ENCODE measurements at regions not wholly inside any gene's neighbourhood (a gene's known extent, or its start where the extent isn't known, plus 50 kb on each side); places are given as distances from the start of the nearest gene placed in this dataset.

GRCh38 chr9:89718651-89719050 lies 113.8 kb downstream of the GADD45G start:
- Histone ChIP-seq H3K27me3 (ENCODE audit: control insufficient read depth, insufficient read depth, low read length, poor library complexity, severe bottlenecking) (no peaks in the 10 kb centered on the region), H3K36me3 (ENCODE audit: control insufficient read depth, insufficient read depth, low read length) (no peaks in the 10 kb centered on the region), H3K9me3 (ENCODE audit: control insufficient read depth, low read length) (no peaks in the 10 kb centered on the region), H3K4me3 (ENCODE audit: insufficient read depth, low read depth, low read length) (no peak overlapping the region), H3K27ac (ENCODE audit: insufficient read depth, low read depth, low read length, poor library complexity, severe bottlenecking) (no peak overlapping the region), H3K4me1 (ENCODE audit: control insufficient read depth, insufficient read depth, low read length) (no peaks in the 10 kb centered on the region)
- 92 to 96% methylated on average over 4 of the region's 4 CpGs for WGBS, 2 experiments

- Histone ChIP-seq H3K27me3 (ENCODE audit: control insufficient read depth, insufficient read depth, low read length, poor library complexity, severe bottlenecking) (no peaks in the 10 kb centered on the region), H3K4me1 (ENCODE audit: control insufficient read depth, insufficient read depth, low read length) (no peaks in the 10 kb centered on the region), H3K4me3 (ENCODE audit: insufficient read depth, low read depth, low read length) (no peak overlapping the region), H3K36me3 (ENCODE audit: control insufficient read depth, insufficient read depth, low read length) (no peaks in the 10 kb centered on the region), H3K27ac (ENCODE audit: insufficient read depth, low read depth, low read length, poor library complexity, severe bottlenecking) (no peak overlapping the region), H3K9me3 (ENCODE audit: control insufficient read depth, low read length) (no peaks in the 10 kb centered on the region)
- WGBS, 2 experiments: 89 to 93% methylated on average over 4 of the region's 4 CpGs
These were observed 114.4 kb downstream of the GADD45G start for GRCh38 chr9:89719202-89719601.

GRCh38 chr9:89720696-89721175 lies 115.9 kb downstream of the GADD45G start:
- no peak overlapping the region for H3K27ac ChIP-seq (ENCODE audit: insufficient read depth, low read depth, low read length, poor library complexity, severe bottlenecking)
- 91 to 96% methylated on average over 4 of the region's 4 CpGs for WGBS, 2 experiments
- H3K36me3 ChIP-seq (ENCODE audit: control insufficient read depth, insufficient read depth, low read length): no peaks in the 10 kb centered on the region
- no peaks in the 10 kb centered on the region for H3K27me3 ChIP-seq (ENCODE audit: control insufficient read depth, insufficient read depth, low read length, poor library complexity, severe bottlenecking)
- no peak overlapping the region for H3K4me3 ChIP-seq (ENCODE audit: insufficient read depth, low read depth, low read length)
- no peaks in the 10 kb centered on the region for H3K4me1 ChIP-seq (ENCODE audit: control insufficient read depth, insufficient read depth, low read length)
- H3K9me3 ChIP-seq (ENCODE audit: control insufficient read depth, low read length): no peaks in the 10 kb centered on the region

GRCh38 chr9:89721176-89721700 lies 116.4 kb downstream of the GADD45G start:
- no peak overlapping the region for H3K4me3 ChIP-seq (ENCODE audit: insufficient read depth, low read depth, low read length)
- H3K36me3 ChIP-seq (ENCODE audit: control insufficient read depth, insufficient read depth, low read length): no peaks in the 10 kb centered on the region
- H3K9me3 ChIP-seq (ENCODE audit: control insufficient read depth, low read length): no peaks in the 10 kb centered on the region
- H3K4me1 ChIP-seq (ENCODE audit: control insufficient read depth, insufficient read depth, low read length): no peaks in the 10 kb centered on the region
- no peaks in the 10 kb centered on the region for H3K27me3 ChIP-seq (ENCODE audit: control insufficient read depth, insufficient read depth, low read length, poor library complexity, severe bottlenecking)
- WGBS, 2 experiments: 89 to 93% methylated on average over 4 of the region's 4 CpGs
- no peak overlapping the region for H3K27ac ChIP-seq (ENCODE audit: insufficient read depth, low read depth, low read length, poor library complexity, severe bottlenecking)

GRCh38 chr9:89721971-89722530 lies 117.2 kb downstream of the GADD45G start:
- 91 to 92% methylated on average over 9 of the region's 9 CpGs for WGBS, 2 experiments
- Histone ChIP-seq H3K4me3 (ENCODE audit: insufficient read depth, low read depth, low read length) (no peak overlapping the region), H3K4me1 (ENCODE audit: control insufficient read depth, insufficient read depth, low read length) (no peaks in the 10 kb centered on the region), H3K27me3 (ENCODE audit: control insufficient read depth, insufficient read depth, low read length, poor library complexity, severe bottlenecking) (no peaks in the 10 kb centered on the region), H3K9me3 (ENCODE audit: control insufficient read depth, low read length) (no peaks in the 10 kb centered on the region), H3K27ac (ENCODE audit: insufficient read depth, low read depth, low read length, poor library complexity, severe bottlenecking) (no peak overlapping the region), H3K36me3 (ENCODE audit: control insufficient read depth, insufficient read depth, low read length) (no peaks in the 10 kb centered on the region)

- H3K9me3 ChIP-seq (ENCODE audit: control insufficient read depth, low read length): no peaks in the 10 kb centered on the region
- H3K27ac ChIP-seq (ENCODE audit: insufficient read depth, low read depth, low read length, poor library complexity, severe bottlenecking): no peak overlapping the region
- no peak overlapping the region for H3K4me3 ChIP-seq (ENCODE audit: insufficient read depth, low read depth, low read length)
- 96 to 97% methylated on average over 6 of the region's 6 CpGs for WGBS, 2 experiments
- no peaks in the 10 kb centered on the region for H3K36me3 ChIP-seq (ENCODE audit: control insufficient read depth, insufficient read depth, low read length)
- H3K27me3 ChIP-seq (ENCODE audit: control insufficient read depth, insufficient read depth, low read length, poor library complexity, severe bottlenecking): no peaks in the 10 kb centered on the region
- no peaks in the 10 kb centered on the region for H3K4me1 ChIP-seq (ENCODE audit: control insufficient read depth, insufficient read depth, low read length)
These were observed 117.9 kb downstream of the GADD45G start for GRCh38 chr9:89722712-89723111.

GRCh38 chr9:89723469-89724100 lies 118.8 kb downstream of the GADD45G start:
- 85 to 87% methylated on average over 3 of the region's 3 CpGs for WGBS, 2 experiments
- Histone ChIP-seq H3K4me1 (ENCODE audit: control insufficient read depth, insufficient read depth, low read length) (peaks cover 1% of the 10 kb centered on the region), H3K27ac (ENCODE audit: insufficient read depth, low read depth, low read length, poor library complexity, severe bottlenecking) (no peak overlapping the region), H3K27me3 (ENCODE audit: control insufficient read depth, insufficient read depth, low read length, poor library complexity, severe bottlenecking) (no peaks in the 10 kb centered on the region), H3K9me3 (ENCODE audit: control insufficient read depth, low read length) (no peaks in the 10 kb centered on the region), H3K4me3 (ENCODE audit: insufficient read depth, low read depth, low read length) (no peak overlapping the region), H3K36me3 (ENCODE audit: control insufficient read depth, insufficient read depth, low read length) (no peaks in the 10 kb centered on the region)

GRCh38 chr9:89724659-89725058 lies 119.8 kb downstream of the GADD45G start:
- WGBS, 2 experiments: 91 to 94% methylated on average over 4 of the region's 4 CpGs
- peaks cover 9% of the 10 kb centered on the region for H3K4me1 ChIP-seq (ENCODE audit: control insufficient read depth, insufficient read depth, low read length)
- H3K9me3 ChIP-seq (ENCODE audit: control insufficient read depth, low read length): no peaks in the 10 kb centered on the region

GRCh38 chr9:89725271-89725670 lies 120.5 kb downstream of the GADD45G start:
- WGBS, 2 experiments: 91 to 100% methylated on average over 1 of the region's 1 CpG
- Histone ChIP-seq H3K9me3 (ENCODE audit: control insufficient read depth, low read length) (no peaks in the 10 kb centered on the region), H3K36me3 (ENCODE audit: control insufficient read depth, insufficient read depth, low read length) (no peaks in the 10 kb centered on the region), H3K4me3 (ENCODE audit: insufficient read depth, low read depth, low read length) (no peak overlapping the region), H3K4me1 (ENCODE audit: control insufficient read depth, insufficient read depth, low read length) (peaks cover 9% of the 10 kb centered on the region), H3K27me3 (ENCODE audit: control insufficient read depth, insufficient read depth, low read length, poor library complexity, severe bottlenecking) (no peaks in the 10 kb centered on the region), H3K27ac (ENCODE audit: insufficient read depth, low read depth, low read length, poor library complexity, severe bottlenecking) (no peak overlapping the region)

More at GRCh38 chr9:89724659-89725058, 119.8 kb downstream of the GADD45G start:
- Histone ChIP-seq H3K27me3 (ENCODE audit: control insufficient read depth, insufficient read depth, low read length, poor library complexity, severe bottlenecking) (no peaks in the 10 kb centered on the region), H3K4me3 (ENCODE audit: insufficient read depth, low read depth, low read length) (no peak overlapping the region), H3K27ac (ENCODE audit: insufficient read depth, low read depth, low read length, poor library complexity, severe bottlenecking) (no peak overlapping the region), H3K36me3 (ENCODE audit: control insufficient read depth, insufficient read depth, low read length) (no peaks in the 10 kb centered on the region)

GRCh38 chr9:89729954-89730530 lies 125.2 kb downstream of the GADD45G start:
- WGBS, 2 experiments: 78 to 81% methylated on average over 5 of the region's 5 CpGs
- Histone ChIP-seq H3K9me3 (ENCODE audit: control insufficient read depth, low read length) (no peaks in the 10 kb centered on the region), H3K4me3 (ENCODE audit: insufficient read depth, low read depth, low read length) (no peak overlapping the region), H3K27ac (ENCODE audit: insufficient read depth, low read depth, low read length, poor library complexity, severe bottlenecking) (no peak overlapping the region), H3K4me1 (ENCODE audit: control insufficient read depth, insufficient read depth, low read length) (peaks cover 14% of the 10 kb centered on the region), H3K27me3 (ENCODE audit: control insufficient read depth, insufficient read depth, low read length, poor library complexity, severe bottlenecking) (no peaks in the 10 kb centered on the region), H3K36me3 (ENCODE audit: control insufficient read depth, insufficient read depth, low read length) (no peaks in the 10 kb centered on the region)
